Psoas muscle (tissue), 7 donors: ENCODE measurements at regions not wholly inside any gene's neighbourhood (a gene's known extent, or its start where the extent isn't known, plus 50 kb on each side); places are given as distances from the start of the nearest gene placed in this dataset.

Experiments used
- ATAC-seq, 4 donors: fragments of 200-7000 bp; cut with Tn5 transposase; one replicate each; pipeline ENCODE4 v1.9.1; 2020; ENCODE audit warnings: moderate library complexity in 3 of 4, mild to moderate bottlenecking in 2 of 4
- DNase-seq, 2 donors: peaks; one replicate each; pipeline ENCODE4 v3.0.0-alpha.2; 2020
- H3K27ac ChIP-seq: fragments of 200-600 bp; one replicate; pipeline ENCODE4 v1.8.0; 2022
- H3K27me3 ChIP-seq, 3 donors: fragments of 200-600 bp in 1 of 3; one replicate each; pipeline versions ENCODE4 v1.6.1 to v1.8.0; 2013 to 2022; ENCODE audit warnings: low read length in 2 of 3, mild to moderate bottlenecking in 2 of 3, moderate library complexity in 1 of 3; ENCODE audit not compliant: insufficient read depth in 3 of 3
- H3K36me3 ChIP-seq, 2 donors: fragments of 200-600 bp in 1 of 2; one replicate each; pipeline versions ENCODE4 v1.6.1 to v1.8.0; 2013 to 2022; ENCODE audit warnings: low read depth in 1 of 2, mild to moderate bottlenecking in 1 of 2, moderate library complexity in 1 of 2; ENCODE audit not compliant: insufficient read depth in 1 of 2
- H3K4me1 ChIP-seq: fragments of 200-600 bp; one replicate; pipeline ENCODE4 v1.8.0; 2022
- H3K4me3 ChIP-seq: fragments of 200-600 bp; one replicate; pipeline ENCODE4 v1.8.0; 2022; ENCODE audit warnings: mild to moderate bottlenecking
- H3K9me3 ChIP-seq: fragments of 200-600 bp; one replicate; pipeline ENCODE4 v1.8.0; 2022
- WGBS, 3 donors: extraction: QIAGEN DNeasy Blood & Tissue Kit; methylation state at CpG; one replicate each; pipeline versions ENCODE4 v1.1.6 to v1.1.7; 2013; 5-methylcytosine and 5-hydroxymethylcytosine counted together
- intact Hi-C, 2 donors: fragments of 100-400 bp; cut with DNase I; formaldehyde crosslinking; loops; one replicate each; pipeline versions ENCODE4 v1.11.0 to v1.14.2; 2022
- TF ChIP-seq, protein P1 (sequence below): fragments of 200-600 bp; IDR thresholded peaks from one replicate; pipeline ENCODE4 v1.8.0; 2022; ENCODE audit warnings: antibody characterized with exemption
- donor health status: healthy with polysubstance abuse.
- donor health status: DM: no; HTN: no; CAD: no; lungs with moderate emphysema.
- donor health status: Bipolar disorder and iron deficiency.
- donor health status: healthy.
- donor health status: DM: yes; HTN: yes; CAD: no.
- donor health status: DM: no; HTN: no; CAD: no.
- donor health status: DM: yes; HTN: yes; CAD: no.

DNA sequence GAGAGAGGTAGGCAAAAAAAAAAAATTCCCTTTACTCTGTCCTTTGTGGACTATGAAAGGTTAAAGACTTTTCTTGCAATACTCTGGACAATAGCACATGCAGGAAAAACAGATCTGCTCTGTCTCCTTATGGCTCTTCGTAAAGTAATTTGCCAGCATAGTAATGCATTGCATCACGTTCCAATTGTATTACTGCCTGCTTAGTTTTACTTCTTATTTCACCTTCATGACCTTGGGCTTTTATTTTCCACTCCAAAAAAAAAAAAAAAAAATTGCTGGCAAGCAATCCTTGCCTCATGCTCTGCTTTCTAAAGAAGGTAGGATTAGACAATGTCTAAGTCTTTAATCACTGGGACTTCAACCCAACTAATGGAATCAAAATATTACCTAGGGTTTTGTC is 1802.7 kb downstream of the SUCLG1 start:
- no peaks in the 10 kb centered on the region for H3K9me3 ChIP-seq
- ATAC-seq, result no peak
- H3K4me1 ChIP-seq, result no peaks in the 10 kb centered on the region
- no peak overlapping the region for H3K4me3 ChIP-seq
- TF ChIP-seq, protein P1, sequence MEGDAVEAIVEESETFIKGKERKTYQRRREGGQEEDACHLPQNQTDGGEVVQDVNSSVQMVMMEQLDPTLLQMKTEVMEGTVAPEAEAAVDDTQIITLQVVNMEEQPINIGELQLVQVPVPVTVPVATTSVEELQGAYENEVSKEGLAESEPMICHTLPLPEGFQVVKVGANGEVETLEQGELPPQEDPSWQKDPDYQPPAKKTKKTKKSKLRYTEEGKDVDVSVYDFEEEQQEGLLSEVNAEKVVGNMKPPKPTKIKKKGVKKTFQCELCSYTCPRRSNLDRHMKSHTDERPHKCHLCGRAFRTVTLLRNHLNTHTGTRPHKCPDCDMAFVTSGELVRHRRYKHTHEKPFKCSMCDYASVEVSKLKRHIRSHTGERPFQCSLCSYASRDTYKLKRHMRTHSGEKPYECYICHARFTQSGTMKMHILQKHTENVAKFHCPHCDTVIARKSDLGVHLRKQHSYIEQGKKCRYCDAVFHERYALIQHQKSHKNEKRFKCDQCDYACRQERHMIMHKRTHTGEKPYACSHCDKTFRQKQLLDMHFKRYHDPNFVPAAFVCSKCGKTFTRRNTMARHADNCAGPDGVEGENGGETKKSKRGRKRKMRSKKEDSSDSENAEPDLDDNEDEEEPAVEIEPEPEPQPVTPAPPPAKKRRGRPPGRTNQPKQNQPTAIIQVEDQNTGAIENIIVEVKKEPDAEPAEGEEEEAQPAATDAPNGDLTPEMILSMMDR, result no peak
- H3K27ac ChIP-seq, result no peak overlapping the region
- no peaks in the 10 kb centered on the region for H3K27me3 ChIP-seq
- intact Hi-C loops, result no loop called here
- H3K36me3 ChIP-seq, result no peaks in the 10 kb centered on the region
- WGBS, 3 donors, result 46 to 54% (median 54%) methylated on average over 2 of the region's 2 CpGs
- no peak for DNase-seq

DNA sequence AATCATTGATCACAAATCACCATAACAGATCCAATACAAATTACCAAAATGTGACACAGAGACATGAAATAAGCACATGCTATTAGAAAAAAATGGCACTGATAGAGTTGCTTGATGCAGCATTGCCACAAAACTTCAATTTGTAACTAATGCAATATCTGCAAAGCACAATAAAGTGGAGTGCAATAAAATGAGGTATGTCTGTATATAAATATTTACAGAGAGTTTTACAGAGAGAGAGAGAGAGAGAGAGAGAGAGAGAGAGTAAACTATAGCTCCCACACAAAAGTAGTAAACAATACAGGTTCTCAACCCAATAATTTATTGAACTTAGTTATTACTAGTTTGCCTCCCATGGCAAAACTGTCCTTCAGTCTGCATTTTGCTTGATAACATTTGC is 1807.0 kb downstream of the SUCLG1 start:
- TF ChIP-seq, protein P1, result no peak
- no peak for ATAC-seq
- no peaks in the 10 kb centered on the region for H3K9me3 ChIP-seq

DNA sequence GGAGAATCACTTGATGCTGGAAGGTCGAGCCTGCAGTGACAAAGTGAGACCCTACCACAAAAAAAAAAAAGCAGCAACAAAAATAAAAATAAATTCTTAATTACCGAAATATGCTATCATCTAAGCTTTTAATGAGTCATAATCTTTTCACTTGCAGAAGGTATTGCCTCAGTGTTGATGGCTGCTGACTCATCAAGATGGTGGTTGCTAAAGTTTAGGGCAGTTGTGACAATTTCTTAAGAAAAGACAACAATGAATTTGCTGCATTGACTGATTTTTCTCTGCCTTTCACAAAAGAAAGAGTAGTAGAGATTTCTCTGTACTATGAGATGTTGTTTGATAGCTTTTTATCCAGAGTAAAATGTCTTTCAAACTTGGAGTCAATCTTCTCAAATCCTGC is 1809.0 kb downstream of the SUCLG1 start:
- ATAC-seq, result no peak
- 63 to 80% (median 76%) methylated on average over 2 of the region's 2 CpGs for WGBS, 3 donors

More for the DNA sequence above, 1807.0 kb downstream of the SUCLG1 start:
- H3K4me1 ChIP-seq, result no peaks in the 10 kb centered on the region
- no peaks in the 10 kb centered on the region for H3K27me3 ChIP-seq
- H3K4me3 ChIP-seq, result no peak overlapping the region
- intact Hi-C loops, result no loop called here
- no peak overlapping the region for H3K27ac ChIP-seq
- DNase-seq, result no peak
- no peaks in the 10 kb centered on the region for H3K36me3 ChIP-seq

DNA sequence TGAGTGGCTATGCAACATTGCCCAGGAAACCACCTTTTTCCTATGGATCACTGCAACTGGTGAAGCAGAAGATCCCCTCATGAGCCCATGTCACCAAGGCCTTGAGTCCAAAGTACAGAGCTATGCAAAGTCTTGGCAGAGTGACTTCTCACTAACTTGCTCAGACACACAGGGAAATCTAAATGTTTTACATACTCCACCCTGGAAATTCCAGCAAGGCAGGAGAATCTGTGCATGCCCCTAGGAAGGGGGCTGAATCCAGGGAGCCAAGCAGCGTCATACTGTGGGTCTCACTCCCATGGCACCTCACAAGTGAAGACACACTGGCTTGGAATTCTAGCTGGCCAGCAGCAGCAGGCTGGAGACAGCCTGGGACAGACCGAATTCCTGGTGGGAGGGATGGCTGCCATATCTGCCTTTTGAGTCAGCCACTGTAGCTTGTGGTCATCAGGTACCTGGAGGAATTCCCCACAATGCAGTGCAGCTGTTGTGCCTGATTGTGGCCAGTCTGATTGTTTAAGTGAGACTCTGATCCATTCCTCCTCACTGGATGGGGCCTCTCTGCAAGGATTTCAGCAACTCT is 1817.4 kb downstream of the SUCLG1 start:
- H3K9me3 ChIP-seq, result no peaks in the 10 kb centered on the region
- no peaks in the 10 kb centered on the region for H3K36me3 ChIP-seq
- H3K4me1 ChIP-seq, result no peaks in the 10 kb centered on the region
- TF ChIP-seq, protein P1, result no peak
- no peak overlapping the region for H3K27ac ChIP-seq
- WGBS, 3 donors, result 78 to 87% (median 81%) methylated on average over 2 of the region's 2 CpGs
- no peak for DNase-seq
- no peaks in the 10 kb centered on the region for H3K27me3 ChIP-seq
- H3K4me3 ChIP-seq, result no peak overlapping the region
- no peak for ATAC-seq
- intact Hi-C loops, result no loop called here

More for the DNA sequence above, 1809.0 kb downstream of the SUCLG1 start:
- intact Hi-C loops, result no loop called here
- no peaks in the 10 kb centered on the region for H3K9me3 ChIP-seq
- H3K27ac ChIP-seq, result no peak overlapping the region
- no peak for DNase-seq
- H3K4me1 ChIP-seq, result no peaks in the 10 kb centered on the region
- no peaks in the 10 kb centered on the region for H3K36me3 ChIP-seq
- H3K27me3 ChIP-seq, result no peaks in the 10 kb centered on the region
- H3K4me3 ChIP-seq, result no peak overlapping the region
- TF ChIP-seq, protein P1, result no peak

DNA sequence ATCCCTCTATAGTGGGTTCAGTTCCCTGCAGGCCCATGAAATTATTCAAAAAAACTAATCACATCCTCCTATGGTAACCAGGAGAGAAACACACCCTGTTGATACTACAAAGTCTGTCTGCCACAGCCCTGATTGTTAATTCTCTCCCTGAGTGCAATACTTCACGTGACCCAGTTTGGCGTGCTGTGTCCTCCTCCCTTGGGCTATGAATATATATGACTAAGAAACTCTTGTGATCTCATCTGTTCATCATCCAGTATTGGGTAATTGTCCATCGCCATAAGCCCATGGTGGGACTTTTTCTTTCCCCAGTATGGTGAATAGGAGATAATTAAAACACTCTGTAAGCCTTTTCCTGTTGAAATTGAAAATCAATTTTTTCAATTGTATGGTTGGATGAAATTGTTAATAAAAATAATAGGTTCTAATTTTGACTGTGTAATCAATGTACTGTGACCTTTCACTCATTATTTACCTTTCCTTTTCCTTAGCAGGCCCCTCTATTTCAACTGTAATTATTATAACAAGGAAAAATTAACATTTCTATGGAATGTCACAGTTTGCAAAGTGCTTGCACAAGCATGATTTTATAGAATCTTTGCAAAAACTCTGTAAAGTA is 1822.6 kb downstream of the SUCLG1 start:
- DNase-seq (no peak), ATAC-seq (no peak)
- H3K27me3 ChIP-seq, result no peaks in the 10 kb centered on the region
- H3K27ac ChIP-seq, result no peak overlapping the region
- no peak overlapping the region for H3K4me3 ChIP-seq
- H3K9me3 ChIP-seq, result no peaks in the 10 kb centered on the region
- TF ChIP-seq, protein P1, result no peak
- no peaks in the 10 kb centered on the region for H3K4me1 ChIP-seq
- 83 to 91% (median 84%) methylated on average over 3 of the region's 3 CpGs for WGBS, 3 donors
- intact Hi-C loops, result no loop called here
- no peaks in the 10 kb centered on the region for H3K36me3 ChIP-seq
